ENCODE measurements at regions not wholly inside any gene's neighbourhood (a gene's known extent, or its start where the extent isn't known, plus 50 kb on each side); places are given as distances from the start of the nearest gene placed in this dataset.

GRCh38 chr14:98082833-98083232, 1189.2 kb downstream of the BCL11B start:
- no peak for DNase-seq (ENCODE audit: low read depth)
- no peak for TF ChIP-seq CTCF (IDR thresholded peaks at IDR 0.05; ENCODE audit: control insufficient read depth, insufficient read depth, low read depth, low read length, missing control alignments)
- H3K4me3 ChIP-seq (ENCODE audit: control insufficient read depth, low read depth, low read length) = no peak overlapping the region

- no peak for TF ChIP-seq CTCF (IDR thresholded peaks at IDR 0.05; ENCODE audit: control insufficient read depth, insufficient read depth, low read depth, low read length, missing control alignments)
- H3K4me3 ChIP-seq (ENCODE audit: control insufficient read depth, low read depth, low read length) = no peak overlapping the region
- no peak for DNase-seq (ENCODE audit: low read depth)
Observed at GRCh38 chr14:98085751-98086150, 1186.2 kb downstream of the BCL11B start.

- no peak for DNase-seq (ENCODE audit: low read depth)
- no peak for TF ChIP-seq CTCF (IDR thresholded peaks at IDR 0.05; ENCODE audit: control insufficient read depth, insufficient read depth, low read depth, low read length, missing control alignments)
- no peak overlapping the region for H3K4me3 ChIP-seq (ENCODE audit: control insufficient read depth, low read depth, low read length)
Observed at GRCh38 chr14:98093111-98093510, 1178.9 kb downstream of the BCL11B start.

GRCh38 chr14:98099527-98099926, 1172.5 kb downstream of the BCL11B start:
- no peak for DNase-seq (ENCODE audit: low read depth)
- H3K4me3 ChIP-seq (ENCODE audit: control insufficient read depth, low read depth, low read length) = no peak overlapping the region
- no peak for TF ChIP-seq CTCF (IDR thresholded peaks at IDR 0.05; ENCODE audit: control insufficient read depth, insufficient read depth, low read depth, low read length, missing control alignments)

- no peak for TF ChIP-seq CTCF (IDR thresholded peaks at IDR 0.05; ENCODE audit: control insufficient read depth, insufficient read depth, low read depth, low read length, missing control alignments)
- no peak overlapping the region for H3K4me3 ChIP-seq (ENCODE audit: control insufficient read depth, low read depth, low read length)
- no peak for DNase-seq (ENCODE audit: low read depth)
Observed at GRCh38 chr14:98101323-98101722, 1170.7 kb downstream of the BCL11B start.

GRCh38 chr14:98103705-98104104, 1168.3 kb downstream of the BCL11B start:
- no peak for DNase-seq (ENCODE audit: low read depth)

More at GRCh38 chr14:98103705-98104104, 1168.3 kb downstream of the BCL11B start:
- no peak for TF ChIP-seq CTCF (IDR thresholded peaks at IDR 0.05; ENCODE audit: control insufficient read depth, insufficient read depth, low read depth, low read length, missing control alignments)
- no peak overlapping the region for H3K4me3 ChIP-seq (ENCODE audit: control insufficient read depth, low read depth, low read length)

Data from AG09309 (cell line).